CD14-positive monocyte (primary cell): ENCODE measurements at regions not wholly inside any gene's neighbourhood (a gene's known extent, or its start where the extent isn't known, plus 50 kb on each side); places are given as distances from the start of the nearest gene placed in this dataset.

Experiments used
- DNase-seq, 3 donors: peaks; one replicate each; pipeline ENCODE4 v3.0.0-alpha.2; 2011 to 2022
- H2AFZ ChIP-seq: 2 replicates; pipeline ENCODE4 v1.6.0; 2012; ENCODE audit warnings: mild to moderate bottlenecking, low read depth, low read length, inconsistent platforms; ENCODE audit not compliant: insufficient read depth, poor library complexity, severe bottlenecking
- H3K27ac ChIP-seq, 2 donors: 1 replicate in 1 of 2; 2 replicates in 1 of 2; pipeline ENCODE4 v1.5.1; 2012 to 2013; ENCODE audit warnings: low read length in 2 of 2, control low read depth in 1 of 2, inconsistent platforms in 1 of 2, low read depth in 1 of 2, mild to moderate bottlenecking in 1 of 2
- H3K27me3 ChIP-seq, 2 donors: one replicate each; pipeline versions ENCODE4 v1.6.0 to v1.6.1; 2011 to 2013; ENCODE audit warnings: low read length in 2 of 2; ENCODE audit not compliant: control insufficient read depth in 2 of 2, insufficient read depth in 2 of 2
- H3K36me3 ChIP-seq, 2 donors: replicated peaks in 1 of 2; 1 replicate in 1 of 2; 2 replicates in 1 of 2; pipeline versions ENCODE4 v1.5.1 to v1.6.1; 2012 to 2013; ENCODE audit warnings: low read length in 2 of 2, control low read depth in 1 of 2, inconsistent platforms in 1 of 2, mild to moderate bottlenecking in 1 of 2; ENCODE audit not compliant: insufficient read depth in 2 of 2, control insufficient read depth in 1 of 2
- H3K4me1 ChIP-seq, 2 donors: 1 replicate in 1 of 2; 2 replicates in 1 of 2; pipeline versions ENCODE4 v1.5.1 to v1.6.1; 2012 to 2013; ENCODE audit warnings: low read length in 2 of 2, control low read depth in 1 of 2, inconsistent platforms in 1 of 2, mild to moderate bottlenecking in 1 of 2, moderate library complexity in 1 of 2; ENCODE audit not compliant: insufficient read depth in 2 of 2, control insufficient read depth in 1 of 2
- H3K4me2 ChIP-seq: replicated peaks from 2 replicates; pipeline ENCODE3; 2012; ENCODE audit warnings: low read length, moderate library complexity, mild to moderate bottlenecking; ENCODE audit not compliant: poor library complexity, severe bottlenecking; ENCODE audit errors: extremely low read depth
- H3K4me3 ChIP-seq, 3 experiments: fragments of 200-600 bp in 1 of 3; sonication (generic) in 1 of 3; replicated peaks in 1 of 3; 1 replicate in 2 of 3; 2 replicates in 1 of 3; pipeline ENCODE4 v1.5.1; 2011 to 2013; ENCODE audit warnings: low read length in 3 of 3, mild to moderate bottlenecking in 3 of 3, control low read depth in 2 of 3, low read depth in 2 of 3, inconsistent platforms in 1 of 3, moderate library complexity in 1 of 3
- H3K79me2 ChIP-seq: 2 replicates; pipeline ENCODE4 v1.6.0; 2012; ENCODE audit warnings: mild to moderate bottlenecking, control low read depth, inconsistent platforms, low read length, moderate library complexity; ENCODE audit not compliant: insufficient read depth
- H3K9ac ChIP-seq: 2 replicates; pipeline ENCODE4 v1.6.0; 2017; ENCODE audit warnings: low read length, mild to moderate bottlenecking; ENCODE audit not compliant: insufficient read depth, poor library complexity, severe bottlenecking
- H3K9me3 ChIP-seq, 2 donors: replicated peaks in 1 of 2; 1 replicate in 1 of 2; 2 replicates in 1 of 2; pipeline versions ENCODE4 v1.5.1 to v1.6.1; 2012 to 2013; ENCODE audit warnings: low read length in 2 of 2, control low read depth in 1 of 2; ENCODE audit not compliant: control insufficient read depth in 1 of 2, insufficient read depth in 1 of 2
- H4K20me1 ChIP-seq: 2 replicates; pipeline ENCODE4 v1.6.0; 2012; ENCODE audit warnings: mild to moderate bottlenecking, low read length, control low read depth, moderate library complexity; ENCODE audit not compliant: insufficient read depth
- H3K27ac Mint-ChIP-seq, 7 donors: one replicate each; pipeline ENCODE4 v1.8.0; 2020; ENCODE audit warnings: mild to moderate bottlenecking in 7 of 7, mixed read lengths in 7 of 7, moderate library complexity in 6 of 7, inconsistent platforms in 2 of 7
- H3K27me3 Mint-ChIP-seq, 3 donors: one replicate each; pipeline ENCODE4 v1.8.0; 2021 to 2022; ENCODE audit warnings: low read depth in 3 of 3, mild to moderate bottlenecking in 3 of 3, mixed read lengths in 3 of 3, moderate library complexity in 3 of 3, inconsistent platforms in 1 of 3
- H3K36me3 Mint-ChIP-seq, 2 donors: one replicate each; pipeline ENCODE4 v1.8.0; 2020; ENCODE audit warnings: mixed read lengths in 2 of 2, inconsistent platforms in 1 of 2, mild to moderate bottlenecking in 1 of 2
- H3K4me1 Mint-ChIP-seq: one replicate; pipeline ENCODE4 v1.8.0; 2020; ENCODE audit warnings: mild to moderate bottlenecking, mixed read lengths
- H3K4me3 Mint-ChIP-seq, 2 donors: one replicate each; pipeline ENCODE4 v1.8.0; 2020; ENCODE audit warnings: mild to moderate bottlenecking in 2 of 2, mixed read lengths in 2 of 2, moderate library complexity in 1 of 2
- H3K9me3 Mint-ChIP-seq, 7 donors: one replicate each; pipeline ENCODE4 v1.8.0; 2020 to 2022; ENCODE audit warnings: mixed read lengths in 7 of 7, mild to moderate bottlenecking in 6 of 7, moderate library complexity in 6 of 7, inconsistent platforms in 2 of 7
- WGBS: methylation state at CpG from one replicate; pipeline ENCODE4 v1.1.5; 2013; ENCODE audit warnings: missing lambda C conversion rate; ENCODE audit not compliant: insufficient coverage; 5-methylcytosine and 5-hydroxymethylcytosine counted together
- intact Hi-C, 2 donors: fragments of 100-400 bp; cut with micrococcal nuclease; formaldehyde crosslinking; loops; one replicate each; pipeline versions ENCODE4 v1.15.0 to v1.15.1; 2023
- TF ChIP-seq, protein P1 (sequence below): fragments of 200-600 bp; IDR thresholded peaks from one replicate; pipeline ENCODE4 v1.8.0; 2022; ENCODE audit warnings: antibody characterized with exemption, mild to moderate bottlenecking

GRCh38 chr6:150548330-150548729 is 51.4 kb upstream of the PLEKHG1 start:
- intact Hi-C loops: no loop called here
- WGBS: no CpG with 5 or more reads among the region's 4 CpGs
- peaks cover 0 to 14% (median 13%) of the 10 kb centered on the region in 3 donors for H3K27me3 Mint-ChIP-seq
- Histone ChIP-seq H3K27ac (no peak overlapping the region), H3K9me3 (no peaks in the 10 kb centered on the region), H3K4me1 (no peaks in the 10 kb centered on the region), H4K20me1 (no peaks in the 10 kb centered on the region), H3K36me3 (no peaks in the 10 kb centered on the region), H3K4me3 (no peak overlapping the region), H2AFZ (no peak overlapping the region), H3K4me2 (no peak overlapping the region), H3K9ac (no peak overlapping the region), H3K27me3 (peaks cover 3 to 7% of the 10 kb centered on the region in 2 donors), H3K79me2 (no peaks in the 10 kb centered on the region)
- H3K27ac Mint-ChIP-seq: no peak overlapping the region
- H3K4me1 Mint-ChIP-seq: no peaks in the 10 kb centered on the region
- no peak overlapping the region for H3K4me3 Mint-ChIP-seq
- no peaks in the 10 kb centered on the region for H3K36me3 Mint-ChIP-seq
- peaks cover 0 to 4% (median 0%) of the 10 kb centered on the region in 7 donors for H3K9me3 Mint-ChIP-seq
- DNase-seq: no peak
- TF ChIP-seq, protein P1, sequence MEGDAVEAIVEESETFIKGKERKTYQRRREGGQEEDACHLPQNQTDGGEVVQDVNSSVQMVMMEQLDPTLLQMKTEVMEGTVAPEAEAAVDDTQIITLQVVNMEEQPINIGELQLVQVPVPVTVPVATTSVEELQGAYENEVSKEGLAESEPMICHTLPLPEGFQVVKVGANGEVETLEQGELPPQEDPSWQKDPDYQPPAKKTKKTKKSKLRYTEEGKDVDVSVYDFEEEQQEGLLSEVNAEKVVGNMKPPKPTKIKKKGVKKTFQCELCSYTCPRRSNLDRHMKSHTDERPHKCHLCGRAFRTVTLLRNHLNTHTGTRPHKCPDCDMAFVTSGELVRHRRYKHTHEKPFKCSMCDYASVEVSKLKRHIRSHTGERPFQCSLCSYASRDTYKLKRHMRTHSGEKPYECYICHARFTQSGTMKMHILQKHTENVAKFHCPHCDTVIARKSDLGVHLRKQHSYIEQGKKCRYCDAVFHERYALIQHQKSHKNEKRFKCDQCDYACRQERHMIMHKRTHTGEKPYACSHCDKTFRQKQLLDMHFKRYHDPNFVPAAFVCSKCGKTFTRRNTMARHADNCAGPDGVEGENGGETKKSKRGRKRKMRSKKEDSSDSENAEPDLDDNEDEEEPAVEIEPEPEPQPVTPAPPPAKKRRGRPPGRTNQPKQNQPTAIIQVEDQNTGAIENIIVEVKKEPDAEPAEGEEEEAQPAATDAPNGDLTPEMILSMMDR: no peak

DNA sequence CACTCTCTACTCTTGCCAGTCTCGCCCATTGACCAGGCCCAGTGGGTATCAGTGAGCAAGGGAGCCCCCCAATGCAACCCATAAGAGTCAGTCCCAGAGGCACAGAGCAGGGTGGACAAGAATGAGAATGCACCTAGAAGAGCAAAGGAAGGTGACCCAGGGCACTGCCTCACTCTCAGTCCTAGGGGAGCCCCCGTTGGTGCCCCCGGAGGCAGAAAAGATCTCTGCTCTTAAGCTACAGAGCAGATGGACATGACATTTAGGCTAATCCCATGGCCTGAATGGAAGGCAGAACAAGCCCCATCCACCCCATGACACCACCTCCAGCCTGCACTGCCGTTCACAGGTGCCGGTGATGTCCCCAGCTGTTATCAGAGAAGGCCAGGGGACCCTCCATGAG is 50.7 kb upstream of the PLEKHG1 start:
- Mint-ChIP-seq H3K4me1 (no peaks in the 10 kb centered on the region), H3K9me3 (peaks cover 0 to 4% (median 0%) of the 10 kb centered on the region in 7 donors), H3K36me3 (no peaks in the 10 kb centered on the region), H3K27ac (no peak overlapping the region), H3K4me3 (peak overlapping the region in 1 of 2 donors; percentile 2), H3K27me3 (peaks cover 0 to 13% (median 13%) of the 10 kb centered on the region in 3 donors)
- H3K27ac ChIP-seq: no peak overlapping the region
- H3K4me3 ChIP-seq: no peak overlapping the region
- no peak for DNase-seq
- H3K9ac ChIP-seq: no peak overlapping the region
- peaks cover 3 to 7% of the 10 kb centered on the region in 2 donors for H3K27me3 ChIP-seq
- 100% methylated on average over 3 of the region's 5 CpGs for WGBS
- H4K20me1 ChIP-seq: no peaks in the 10 kb centered on the region
- H3K36me3 ChIP-seq: no peaks in the 10 kb centered on the region
- no peak overlapping the region for H3K4me2 ChIP-seq
- no peaks in the 10 kb centered on the region for H3K9me3 ChIP-seq
- H3K4me1 ChIP-seq: no peaks in the 10 kb centered on the region
- no peaks in the 10 kb centered on the region for H3K79me2 ChIP-seq
- TF ChIP-seq, protein P1: no peak
- intact Hi-C loops: no loop called here
- no peak overlapping the region for H2AFZ ChIP-seq
